ENCODE measurements at regions not wholly inside any gene's neighbourhood (a gene's known extent, or its start where the extent isn't known, plus 50 kb on each side); places are given as distances from the start of the nearest gene placed in this dataset.

- TF ChIP-seq POLR2AphosphoS5 (IDR thresholded peaks at IDR 0.05; ENCODE audit: low read depth) (no peak), SPI1 (IDR thresholded peaks at IDR 0.05; ENCODE audit: borderline replicate concordance, low read depth) (no peak)
- H3K4me3 ChIP-seq (replicated peaks; ENCODE audit: insufficient read depth, low read length): no peak overlapping the region
Observed at GRCh38 chr6:227812-228338, 64.4 kb upstream of the DUSP22 start.

GRCh38 chr6:228881-229651 is 63.2 kb upstream of the DUSP22 start:
- no peak for DNase-seq (ENCODE audit: low read depth in 1 of 2, low spot score in 1 of 2)
- no peak overlapping the region for H3K27ac ChIP-seq (replicated peaks)
- TF ChIP-seq POLR2AphosphoS5 (IDR thresholded peaks at IDR 0.05; ENCODE audit: low read depth): no peak
- no peak for TF ChIP-seq REST (IDR thresholded peaks at IDR 0.05; ENCODE audit: insufficient replicate concordance, low read depth)
- no peak for TF ChIP-seq SPI1 (IDR thresholded peaks at IDR 0.05; ENCODE audit: borderline replicate concordance, low read depth)
- TF ChIP-seq GABPA (IDR thresholded peaks at IDR 0.05; ENCODE audit: low read depth): no peak
- TF ChIP-seq CTCF (IDR thresholded peaks at IDR 0.05; ENCODE audit: insufficient read depth, low read length): no peak
- no peaks in the 10 kb centered on the region for H3K27me3 ChIP-seq (ENCODE audit: insufficient read depth, poor library complexity, severe bottlenecking)
- H3K4me3 ChIP-seq (replicated peaks; ENCODE audit: insufficient read depth, low read length): no peak overlapping the region

More at GRCh38 chr6:227812-228338, 64.4 kb upstream of the DUSP22 start:
- Histone ChIP-seq H3K27me3 (ENCODE audit: insufficient read depth, poor library complexity, severe bottlenecking) (no peaks in the 10 kb centered on the region), H3K27ac (replicated peaks) (no peak overlapping the region)
- DNase-seq (ENCODE audit: low read depth in 1 of 2, low spot score in 1 of 2): no peak

- no peak overlapping the region for H3K27ac ChIP-seq (replicated peaks)
Observed at GRCh38 chr6:231779-232178, 60.5 kb upstream of the DUSP22 start.

More at GRCh38 chr6:231779-232178, 60.5 kb upstream of the DUSP22 start:
- TF ChIP-seq POLR2AphosphoS5 (IDR thresholded peaks at IDR 0.05; ENCODE audit: low read depth) (no peak), SPI1 (IDR thresholded peaks at IDR 0.05; ENCODE audit: borderline replicate concordance, low read depth) (no peak), GABPA (IDR thresholded peaks at IDR 0.05; ENCODE audit: low read depth) (no peak), CTCF (IDR thresholded peaks at IDR 0.05; ENCODE audit: insufficient read depth, low read length) (no peak), REST (IDR thresholded peaks at IDR 0.05; ENCODE audit: insufficient replicate concordance, low read depth) (no peak)
- H3K27me3 ChIP-seq (ENCODE audit: insufficient read depth, poor library complexity, severe bottlenecking): no peaks in the 10 kb centered on the region
- no peak overlapping the region for H3K4me3 ChIP-seq (replicated peaks; ENCODE audit: insufficient read depth, low read length)
- no peak for DNase-seq (ENCODE audit: low read depth in 1 of 2, low spot score in 1 of 2)
